ENCODE measurements at regions not wholly inside any gene's neighbourhood (a gene's known extent, or its start where the extent isn't known, plus 50 kb on each side); places are given as distances from the start of the nearest gene placed in this dataset.

DNA sequence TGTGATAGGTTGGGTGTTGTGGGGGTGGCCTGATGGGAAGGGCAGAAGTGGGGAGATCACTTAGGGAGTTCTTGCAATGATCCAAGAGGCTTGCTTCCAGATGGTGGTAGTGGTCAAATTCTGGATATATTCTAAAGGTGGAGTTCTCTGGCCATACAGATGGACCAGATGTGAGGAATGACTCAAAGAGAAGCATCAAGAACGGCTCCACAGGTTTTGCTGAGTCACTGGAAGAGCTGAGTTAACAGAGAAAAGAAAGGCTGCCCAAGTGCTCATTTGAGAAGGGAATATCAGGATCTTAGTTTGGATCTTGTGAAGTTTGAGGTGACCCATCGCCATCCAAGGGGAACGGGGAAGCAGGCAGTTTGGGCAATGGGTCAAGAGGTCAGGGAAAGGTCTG lies 192.9 kb upstream of the GALNT2 start:
- no peaks in the 10 kb centered on the region for H3K36me3 Mint-ChIP-seq (ENCODE audit: insufficient read depth)
- no peak for DNase-seq (ENCODE audit: low spot score, unreplicated experiment)
- TF ChIP-seq, protein P1, sequence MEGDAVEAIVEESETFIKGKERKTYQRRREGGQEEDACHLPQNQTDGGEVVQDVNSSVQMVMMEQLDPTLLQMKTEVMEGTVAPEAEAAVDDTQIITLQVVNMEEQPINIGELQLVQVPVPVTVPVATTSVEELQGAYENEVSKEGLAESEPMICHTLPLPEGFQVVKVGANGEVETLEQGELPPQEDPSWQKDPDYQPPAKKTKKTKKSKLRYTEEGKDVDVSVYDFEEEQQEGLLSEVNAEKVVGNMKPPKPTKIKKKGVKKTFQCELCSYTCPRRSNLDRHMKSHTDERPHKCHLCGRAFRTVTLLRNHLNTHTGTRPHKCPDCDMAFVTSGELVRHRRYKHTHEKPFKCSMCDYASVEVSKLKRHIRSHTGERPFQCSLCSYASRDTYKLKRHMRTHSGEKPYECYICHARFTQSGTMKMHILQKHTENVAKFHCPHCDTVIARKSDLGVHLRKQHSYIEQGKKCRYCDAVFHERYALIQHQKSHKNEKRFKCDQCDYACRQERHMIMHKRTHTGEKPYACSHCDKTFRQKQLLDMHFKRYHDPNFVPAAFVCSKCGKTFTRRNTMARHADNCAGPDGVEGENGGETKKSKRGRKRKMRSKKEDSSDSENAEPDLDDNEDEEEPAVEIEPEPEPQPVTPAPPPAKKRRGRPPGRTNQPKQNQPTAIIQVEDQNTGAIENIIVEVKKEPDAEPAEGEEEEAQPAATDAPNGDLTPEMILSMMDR (IDR thresholded peaks at IDR 0.05; ENCODE audit: unreplicated experiment), result no peak
- no peaks in the 10 kb centered on the region for H3K4me1 Mint-ChIP-seq (ENCODE audit: low read depth)
- no peak overlapping the region for H3K27ac Mint-ChIP-seq
- H3K9me3 Mint-ChIP-seq (ENCODE audit: low read depth), result no peaks in the 10 kb centered on the region
- H3K4me3 Mint-ChIP-seq (ENCODE audit: low read depth), result no peak overlapping the region
- H3K27me3 Mint-ChIP-seq, result peaks cover 32% of the 10 kb centered on the region

GRCh38 chr1:229874609-229875008 lies 192.4 kb upstream of the GALNT2 start:
- Mint-ChIP-seq H3K36me3 (ENCODE audit: insufficient read depth) (no peaks in the 10 kb centered on the region), H3K27me3 (peaks cover 30% of the 10 kb centered on the region), H3K4me1 (ENCODE audit: low read depth) (no peaks in the 10 kb centered on the region), H3K9me3 (ENCODE audit: low read depth) (no peaks in the 10 kb centered on the region), H3K4me3 (ENCODE audit: low read depth) (no peak overlapping the region), H3K27ac (no peak overlapping the region)
- TF ChIP-seq, protein P1 (IDR thresholded peaks at IDR 0.05; ENCODE audit: unreplicated experiment), result no peak
- DNase-seq (ENCODE audit: low spot score, unreplicated experiment), result no peak

DNA sequence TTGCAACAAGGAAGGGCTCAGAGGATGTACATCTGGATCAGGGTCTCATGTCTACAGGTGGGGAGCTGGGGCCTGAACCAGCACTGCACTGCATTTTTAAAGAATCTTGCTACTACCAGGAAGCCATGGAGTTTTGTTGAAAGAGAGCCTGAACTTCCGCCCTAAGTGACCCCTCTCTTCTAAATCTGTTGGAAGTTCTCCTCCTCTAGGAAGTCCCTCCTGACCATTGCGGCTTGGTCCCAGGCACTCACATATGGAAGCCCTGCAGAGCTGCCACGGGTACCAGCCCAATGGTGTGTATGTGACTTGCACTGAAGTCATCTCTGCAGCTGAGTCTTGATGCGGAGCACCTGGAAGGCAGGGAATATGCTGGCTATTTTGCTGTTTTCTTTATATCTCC lies 192.0 kb upstream of the GALNT2 start:
- peaks cover 30% of the 10 kb centered on the region for H3K27me3 Mint-ChIP-seq
- H3K27ac Mint-ChIP-seq, result no peak overlapping the region
- H3K9me3 Mint-ChIP-seq (ENCODE audit: low read depth), result no peaks in the 10 kb centered on the region
- no peaks in the 10 kb centered on the region for H3K36me3 Mint-ChIP-seq (ENCODE audit: insufficient read depth)
- H3K4me3 Mint-ChIP-seq (ENCODE audit: low read depth), result no peak overlapping the region
- TF ChIP-seq, protein P1 (IDR thresholded peaks at IDR 0.05; ENCODE audit: unreplicated experiment), result no peak
- DNase-seq (ENCODE audit: low spot score, unreplicated experiment), result no peak
- no peaks in the 10 kb centered on the region for H3K4me1 Mint-ChIP-seq (ENCODE audit: low read depth)

DNA sequence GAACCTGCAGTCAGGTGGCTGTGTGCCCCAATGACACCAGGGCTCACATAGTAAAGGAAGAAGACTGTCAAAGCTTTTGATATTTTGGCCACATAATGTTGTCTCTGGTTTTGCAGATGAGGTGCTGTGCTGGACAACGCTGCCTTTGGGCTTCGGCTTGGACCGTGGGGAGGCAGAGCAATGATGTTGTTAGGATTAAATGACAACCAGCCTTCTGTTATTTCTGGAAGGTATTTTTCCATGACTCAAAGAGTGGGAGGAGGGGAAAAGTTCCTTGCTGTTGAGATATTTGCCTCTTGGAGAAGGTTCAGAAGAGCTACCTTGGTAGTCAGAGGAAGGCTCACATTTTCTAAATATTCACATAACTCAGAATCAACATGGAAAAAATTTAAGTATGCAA lies 187.3 kb upstream of the GALNT2 start:
- no peaks in the 10 kb centered on the region for H3K36me3 Mint-ChIP-seq (ENCODE audit: insufficient read depth)
- peaks cover 38% of the 10 kb centered on the region for H3K27me3 Mint-ChIP-seq
- H3K9me3 Mint-ChIP-seq (ENCODE audit: low read depth), result no peaks in the 10 kb centered on the region
- no peak overlapping the region for H3K27ac Mint-ChIP-seq
- peaks cover 3% of the 10 kb centered on the region for H3K4me1 Mint-ChIP-seq (ENCODE audit: low read depth)
- TF ChIP-seq, protein P1 (IDR thresholded peaks at IDR 0.05; ENCODE audit: unreplicated experiment), result no peak
- H3K4me3 Mint-ChIP-seq (ENCODE audit: low read depth), result no peak overlapping the region
- no peak for DNase-seq (ENCODE audit: low spot score, unreplicated experiment)

GRCh38 chr1:229880271-229881170 lies 186.5 kb upstream of the GALNT2 start:
- Mint-ChIP-seq H3K27me3 (peaks cover 35% of the 10 kb centered on the region), H3K4me1 (ENCODE audit: low read depth) (peaks cover 3% of the 10 kb centered on the region), H3K4me3 (ENCODE audit: low read depth) (no peak overlapping the region), H3K27ac (no peak overlapping the region), H3K9me3 (ENCODE audit: low read depth) (no peaks in the 10 kb centered on the region), H3K36me3 (ENCODE audit: insufficient read depth) (no peaks in the 10 kb centered on the region)
- TF ChIP-seq, protein P1 (IDR thresholded peaks at IDR 0.05; ENCODE audit: unreplicated experiment), result no peak
- DNase-seq (ENCODE audit: low spot score, unreplicated experiment), result no peak
